ENCODE measurements at regions not wholly inside any gene's neighbourhood (a gene's known extent, or its start where the extent isn't known, plus 50 kb on each side); places are given as distances from the start of the nearest gene placed in this dataset.
"Not testable (repeated sequence)": the region's sequence is repeated elsewhere in the genome, so short reads cannot be mapped to it uniquely, and the experiment has no call there.

DNA sequence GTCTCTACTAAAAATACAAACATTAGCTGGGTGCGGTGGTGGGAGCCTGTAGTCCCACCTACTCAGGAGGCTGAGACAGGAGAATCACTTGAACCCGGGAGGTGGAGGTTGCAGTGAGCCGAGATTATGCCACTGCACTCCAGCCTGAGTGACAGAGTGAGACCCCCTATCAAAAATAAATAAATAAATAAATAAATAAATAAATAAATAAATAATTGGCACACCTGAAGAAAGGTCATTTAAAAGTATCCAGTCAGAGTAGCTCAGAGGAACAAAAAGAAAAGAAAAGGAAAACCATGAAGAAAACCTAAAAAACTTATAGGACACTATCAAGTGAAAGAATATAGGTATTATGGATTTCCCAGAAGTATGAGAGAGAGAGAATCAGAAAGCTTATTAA lies 330.1 kb upstream of the AR start:
- DNase-seq: not testable (repeated sequence)

DNA sequence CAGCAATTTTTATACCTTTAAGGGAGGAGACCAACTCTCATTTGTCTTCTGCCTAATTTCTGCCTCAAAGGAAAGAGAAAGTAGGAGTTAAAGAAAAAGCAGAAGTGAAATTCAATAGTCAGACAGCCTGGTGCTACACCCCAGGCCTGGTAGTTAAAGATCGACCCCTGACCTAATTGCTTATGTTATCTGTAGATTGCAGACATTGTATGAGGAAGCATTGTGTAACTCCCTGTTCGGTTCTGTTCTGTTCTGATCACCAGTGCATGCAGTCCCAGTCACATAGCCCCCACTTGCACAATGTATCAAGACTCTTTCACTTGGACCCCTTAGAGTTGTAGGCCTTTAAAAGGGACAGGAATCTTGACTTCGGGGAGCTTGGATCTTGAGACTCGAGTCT lies 335.9 kb upstream of the AR start:
- DNase-seq: no peak

GRCh38 chrX:67159437-67159836 lies 384.4 kb upstream of the AR start:
- DNase-seq: no peak

DNA sequence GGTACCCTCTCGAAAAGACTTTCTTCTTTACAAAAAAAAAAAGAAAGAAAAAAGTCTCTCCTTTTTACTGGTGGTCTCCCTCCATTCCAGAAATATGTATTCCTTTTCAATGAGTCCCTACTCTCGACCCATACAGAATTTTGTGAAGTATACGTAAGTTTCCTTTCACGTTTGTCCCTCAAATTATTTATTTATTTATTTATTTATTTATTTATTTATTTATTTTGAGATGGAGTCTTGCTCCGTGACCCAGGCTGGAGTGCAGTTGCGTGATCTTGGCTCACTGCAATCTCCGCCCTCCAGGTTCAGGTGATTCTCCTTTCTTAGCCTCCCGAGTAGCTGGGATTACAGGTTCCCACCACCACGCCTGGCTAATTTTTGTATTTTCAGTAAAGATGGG lies 429.2 kb upstream of the AR start:
- no peak for DNase-seq

DNA sequence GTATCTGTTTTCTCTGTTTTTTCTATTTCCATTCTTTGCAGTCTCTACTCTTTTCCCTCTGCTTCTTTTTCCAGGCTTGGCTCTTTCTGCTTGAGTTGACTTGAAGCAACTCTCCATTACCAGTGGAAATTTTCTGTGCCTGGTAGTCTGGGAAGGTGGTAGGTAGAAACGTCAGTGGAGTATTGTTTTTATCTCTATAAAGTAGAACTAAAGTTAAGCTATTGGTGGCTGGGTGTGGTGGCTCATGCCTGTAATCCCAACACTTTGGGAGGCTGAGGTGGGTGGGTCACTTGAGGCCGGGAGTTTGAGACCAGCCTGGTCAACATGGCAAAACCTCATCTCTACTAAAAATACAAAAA lies 438.1 kb upstream of the AR start:
- no peak for DNase-seq

GRCh38 chrX:67104982-67105757 lies 438.7 kb upstream of the AR start:
- DNase-seq: no peak

- no peak for DNase-seq
Measured at GRCh38 chrX:67100031-67100884, 443.6 kb upstream of the AR start.

DNA sequence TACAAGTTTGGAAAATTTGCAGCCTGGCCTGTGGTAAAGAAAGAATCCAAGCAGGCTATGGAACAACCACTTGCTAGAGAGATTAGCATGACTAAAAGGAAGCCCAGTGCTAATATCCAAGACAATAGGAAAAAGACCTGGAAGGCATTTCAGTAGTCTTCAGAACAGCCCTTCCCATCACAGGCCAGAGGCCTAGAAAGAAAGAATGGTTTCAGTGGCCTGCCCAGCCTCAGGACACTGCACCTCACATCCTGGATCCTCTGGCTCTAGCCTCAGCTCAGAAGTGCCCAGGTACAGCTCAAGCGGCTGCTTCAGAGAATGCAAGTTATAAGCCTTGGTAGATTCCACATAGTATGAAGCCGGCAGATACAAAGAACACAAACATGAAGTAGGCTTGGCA lies 449.8 kb upstream of the AR start:
- no peak for DNase-seq

DNA sequence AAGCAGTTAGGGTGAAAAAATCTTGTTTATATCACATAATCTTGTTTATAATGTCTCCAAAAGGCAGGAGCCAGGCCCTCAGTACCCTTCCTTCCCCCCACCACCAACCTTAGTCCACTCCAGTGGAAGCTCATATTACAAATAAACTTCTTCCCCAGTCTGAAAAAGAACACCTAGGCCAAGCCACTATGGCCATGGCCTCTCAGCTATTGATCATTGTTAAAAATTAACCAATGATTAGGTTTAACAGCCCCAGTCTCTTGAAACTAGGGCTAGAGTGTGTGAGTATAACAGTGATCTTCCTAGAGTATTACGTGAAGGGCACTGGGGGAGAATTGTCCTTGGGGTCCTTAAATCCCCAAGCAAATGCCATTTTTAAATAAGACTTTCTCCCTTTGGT lies 411.9 kb upstream of the EDA2R start:
- DNase-seq: no peak

- no peak for DNase-seq
Measured at GRCh38 chrX:67044866-67045265, 406.0 kb upstream of the EDA2R start.

GRCh38 chrX:67044029-67044653 lies 405.3 kb upstream of the EDA2R start:
- no peak for DNase-seq

DNA sequence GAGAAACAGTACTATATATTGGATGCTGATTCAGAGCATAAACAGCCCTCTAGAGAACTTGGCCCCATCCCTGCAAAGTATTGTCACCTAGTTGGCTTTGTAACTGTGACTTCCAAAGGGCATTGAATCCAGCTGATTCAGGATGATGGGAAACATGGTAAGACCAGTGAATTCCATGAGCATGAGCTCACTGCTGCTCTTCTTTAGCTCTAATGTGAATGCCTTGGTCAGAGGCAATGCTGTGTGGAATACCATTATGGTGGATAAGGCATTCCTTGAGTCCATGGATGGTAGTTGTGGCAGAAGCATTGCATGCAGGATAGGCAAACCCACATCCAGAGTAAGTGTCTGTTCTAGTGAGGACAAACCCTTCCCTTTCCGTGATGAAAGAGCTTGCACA lies 365.6 kb upstream of the EDA2R start:
- no peak for DNase-seq

DNA sequence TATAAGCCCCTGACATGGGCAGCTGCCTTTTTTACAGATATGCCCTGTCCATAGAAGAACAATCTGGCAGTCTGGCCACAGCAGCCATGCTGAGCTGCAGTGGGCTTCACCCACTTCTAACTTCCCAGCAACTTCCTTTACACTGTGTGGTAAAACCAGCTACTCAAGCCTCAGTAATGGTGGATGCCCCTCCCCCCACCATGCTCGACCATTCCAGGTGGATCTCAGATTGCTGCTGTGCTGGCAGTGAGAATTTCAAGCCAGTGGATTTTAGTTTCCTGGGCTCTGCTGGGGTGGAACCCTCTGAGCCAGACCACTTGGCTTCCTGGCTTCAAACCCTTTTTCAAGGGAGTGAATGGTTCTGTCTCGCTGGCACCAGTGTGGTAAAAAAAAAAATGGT lies 355.9 kb upstream of the EDA2R start:
- DNase-seq: no peak

DNA sequence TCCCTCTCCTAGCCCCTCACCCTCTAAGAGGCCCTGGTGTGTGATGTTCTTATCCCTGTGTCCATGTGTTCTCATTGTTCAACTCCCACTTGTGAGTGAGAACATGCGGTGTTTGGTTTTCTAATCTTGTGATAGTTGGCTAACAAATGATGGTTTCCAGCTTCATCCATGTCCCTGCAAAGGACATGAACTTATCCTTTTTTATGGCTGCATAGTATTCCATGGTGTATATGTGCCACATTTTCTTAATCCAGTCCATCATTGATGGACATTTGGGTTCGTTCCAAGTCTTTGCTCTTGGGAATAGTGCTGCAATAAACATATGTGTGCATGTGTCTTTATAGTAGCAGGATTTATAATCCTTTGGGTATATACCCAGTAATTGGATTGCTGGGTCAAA lies 353.2 kb upstream of the EDA2R start:
- not testable (repeated sequence) for DNase-seq

GRCh38 chrX:66988331-66988730 lies 349.5 kb upstream of the EDA2R start:
- DNase-seq: no peak

GRCh38 chrX:66961665-66962064 lies 322.8 kb upstream of the EDA2R start:
- DNase-seq: no peak

DNA sequence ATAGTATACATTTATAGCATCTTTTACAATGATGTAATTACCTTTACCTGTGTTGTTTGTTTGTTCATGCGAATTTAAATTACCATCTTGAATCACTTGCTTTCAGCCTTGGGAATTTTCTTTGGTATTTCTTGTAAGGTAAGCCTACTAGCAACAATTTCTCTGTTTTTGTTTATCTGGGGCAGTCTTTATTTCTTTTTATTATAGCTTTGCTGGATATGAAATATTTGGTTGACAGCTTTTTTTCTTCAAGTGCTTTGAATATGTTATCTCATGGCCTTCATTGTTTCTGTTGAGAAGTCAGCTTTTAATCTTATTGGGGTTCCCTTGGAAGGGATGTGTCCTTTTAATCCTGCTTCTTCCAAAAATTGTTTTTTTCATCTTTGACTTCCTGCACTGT lies 292.8 kb upstream of the EDA2R start:
- DNase-seq: no peak

DNA sequence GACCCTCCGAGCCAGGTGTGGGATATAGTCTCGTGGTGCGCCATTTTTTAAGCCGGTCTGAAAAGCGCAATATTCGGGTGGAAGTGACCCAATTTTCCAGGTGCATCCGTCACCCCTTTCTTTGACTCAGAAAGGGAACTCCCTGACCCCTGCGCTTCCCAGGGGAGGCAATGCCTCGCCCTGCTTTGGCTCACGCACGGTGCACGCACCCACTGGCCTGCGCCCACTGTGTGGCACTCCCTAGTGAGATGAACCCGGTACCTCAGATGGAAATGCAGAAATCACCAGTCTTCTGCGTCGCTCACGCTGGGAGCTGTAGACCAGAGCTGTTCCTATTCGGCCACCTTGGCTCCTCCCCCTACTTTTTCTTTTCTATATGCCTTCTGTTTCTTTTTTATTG lies 291.6 kb upstream of the EDA2R start:
- DNase-seq: not testable (repeated sequence)

DNA sequence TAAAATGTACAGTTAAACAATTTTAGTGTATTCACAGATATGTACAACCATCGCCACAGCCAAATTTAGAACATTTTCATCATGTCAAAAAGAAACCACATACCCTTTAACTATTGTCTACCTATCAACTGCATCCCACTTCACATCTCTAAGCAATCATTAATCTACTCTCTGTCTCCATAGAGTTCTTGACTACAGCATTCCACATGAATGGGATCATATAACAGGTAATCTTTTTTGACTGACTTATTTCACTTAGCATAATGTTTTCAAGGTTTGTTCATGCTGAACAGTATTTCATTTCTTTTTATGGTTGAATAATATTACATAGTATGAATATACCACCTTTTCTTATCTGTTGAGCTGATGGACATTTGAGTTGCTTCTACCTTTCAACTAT lies 281.4 kb upstream of the EDA2R start:
- no peak for DNase-seq

DNA sequence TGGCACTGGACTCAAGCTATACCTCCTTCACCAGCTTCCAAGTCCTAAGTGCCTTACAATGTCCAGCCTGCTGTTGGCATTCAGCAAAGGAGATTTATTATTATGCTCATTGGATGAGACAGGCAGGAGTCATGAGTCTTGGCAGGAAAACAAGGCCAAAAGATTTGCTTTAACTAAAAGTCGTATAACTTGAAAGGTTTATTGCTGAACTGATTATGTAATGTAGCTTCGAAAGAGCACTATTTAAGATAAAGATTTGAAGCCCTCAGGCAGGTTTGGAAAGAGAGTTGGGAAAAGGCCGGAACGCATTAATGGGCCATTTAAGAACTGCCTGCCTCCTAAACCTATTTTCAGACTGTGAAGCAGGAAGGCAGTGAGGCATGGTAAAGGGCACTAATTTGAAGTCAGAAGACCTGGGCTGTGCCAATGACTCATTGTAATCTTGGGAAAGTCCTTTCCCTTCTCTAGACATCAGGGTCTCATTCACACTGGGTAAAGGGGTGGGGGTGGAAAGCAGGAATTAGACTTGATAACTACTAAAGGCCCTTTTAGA lies 280.5 kb upstream of the EDA2R start:
- DNase-seq: no peak

DNA sequence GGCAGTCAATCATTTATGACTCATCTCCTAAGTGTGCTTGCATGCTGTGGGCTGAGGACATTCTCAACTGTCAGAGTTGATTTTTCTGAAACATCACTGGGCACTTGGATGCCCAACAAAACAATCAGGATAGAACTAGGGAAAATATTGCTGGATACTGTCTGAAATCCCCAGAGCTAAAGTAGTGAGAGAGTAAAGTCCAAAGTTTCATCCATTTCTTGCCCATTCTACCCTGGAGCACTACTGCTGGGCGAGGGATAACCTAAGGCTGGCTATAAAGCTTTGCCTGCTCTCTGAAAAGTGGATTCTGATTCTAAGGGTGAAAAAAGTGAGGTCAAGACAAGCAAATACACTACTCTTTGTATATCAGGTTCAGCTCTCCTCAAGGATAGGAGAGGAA lies 279.6 kb upstream of the EDA2R start:
- no peak for DNase-seq

- DNase-seq: no peak
Measured at GRCh38 chrX:66915893-66916292, 277.0 kb upstream of the EDA2R start.

DNA sequence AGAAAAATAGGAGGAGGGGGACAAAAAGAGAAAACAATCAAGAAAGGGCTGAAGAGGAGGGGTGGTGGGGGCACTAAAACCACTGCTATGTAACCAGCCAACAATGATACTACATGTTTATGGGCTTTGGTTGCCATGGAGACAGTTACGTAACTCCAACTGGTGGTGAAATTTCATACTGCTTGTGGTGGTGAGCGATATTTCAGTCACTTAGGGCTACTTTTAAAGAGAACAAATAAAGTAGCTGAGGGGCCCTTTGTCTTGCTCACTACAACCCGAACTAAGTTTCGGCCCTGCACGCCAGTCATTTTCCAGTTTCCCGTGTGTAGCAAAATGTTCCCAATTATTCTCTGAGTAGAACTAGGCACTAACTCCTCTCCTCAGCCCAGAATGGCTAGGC lies 275.2 kb upstream of the EDA2R start:
- no peak for DNase-seq
